ENCODE measurements at regions not wholly inside any gene's neighbourhood (a gene's known extent, or its start where the extent isn't known, plus 50 kb on each side); places are given as distances from the start of the nearest gene placed in this dataset.

- no peaks in the 10 kb centered on the region for H3K36me3 ChIP-seq (ENCODE audit: low read depth)
- no TSS peak for BruUV-seq (replicated peaks)
- TF ChIP-seq EZH2 (IDR thresholded peaks at IDR 0.05; ENCODE audit: low read depth) (no peak), CTCF (conservative IDR thresholded peaks at IDR 0.05) (no peak)
Observed at GRCh38 chr4:112994732-112995464, 54.6 kb upstream of the ANK2 start.

More at GRCh38 chr4:112994732-112995464, 54.6 kb upstream of the ANK2 start:
- Histone ChIP-seq H3K4me2 (no peak overlapping the region), H3K27ac (no peak overlapping the region), H4K20me1 (ENCODE audit: insufficient read depth) (no peaks in the 10 kb centered on the region), H3K9me2 (ENCODE audit: insufficient read depth) (no peaks in the 10 kb centered on the region), H3K4me3 (no peak overlapping the region), H3F3A (ENCODE audit: insufficient read depth, low read depth) (no peaks in the 10 kb centered on the region), H3K9me3 (ENCODE audit: insufficient read depth, low read depth) (no peaks in the 10 kb centered on the region), H3K79me2 (ENCODE audit: low read depth) (no peaks in the 10 kb centered on the region), H3K4me1 (replicated peaks; ENCODE audit: insufficient read depth) (no peaks in the 10 kb centered on the region), H3K27me3 (ENCODE audit: insufficient read depth, low read depth) (no peaks in the 10 kb centered on the region), H2AFZ (no peak overlapping the region)
- no peak for DNase-seq
- POLR2A ChIA-PET (ENCODE audit: unreplicated experiment), result no interaction called here
- intact Hi-C loops (cut with micrococcal nuclease; ENCODE audit: unreplicated experiment), result no loop called here
- CTCF ChIA-PET, result no interaction called here
